ENCODE measurements at regions not wholly inside any gene's neighbourhood (a gene's known extent, or its start where the extent isn't known, plus 50 kb on each side); places are given as distances from the start of the nearest gene placed in this dataset.
"Not testable (repeated sequence)": the region's sequence is repeated elsewhere in the genome, so short reads cannot be mapped to it uniquely, and the experiment has no call there.

DNA sequence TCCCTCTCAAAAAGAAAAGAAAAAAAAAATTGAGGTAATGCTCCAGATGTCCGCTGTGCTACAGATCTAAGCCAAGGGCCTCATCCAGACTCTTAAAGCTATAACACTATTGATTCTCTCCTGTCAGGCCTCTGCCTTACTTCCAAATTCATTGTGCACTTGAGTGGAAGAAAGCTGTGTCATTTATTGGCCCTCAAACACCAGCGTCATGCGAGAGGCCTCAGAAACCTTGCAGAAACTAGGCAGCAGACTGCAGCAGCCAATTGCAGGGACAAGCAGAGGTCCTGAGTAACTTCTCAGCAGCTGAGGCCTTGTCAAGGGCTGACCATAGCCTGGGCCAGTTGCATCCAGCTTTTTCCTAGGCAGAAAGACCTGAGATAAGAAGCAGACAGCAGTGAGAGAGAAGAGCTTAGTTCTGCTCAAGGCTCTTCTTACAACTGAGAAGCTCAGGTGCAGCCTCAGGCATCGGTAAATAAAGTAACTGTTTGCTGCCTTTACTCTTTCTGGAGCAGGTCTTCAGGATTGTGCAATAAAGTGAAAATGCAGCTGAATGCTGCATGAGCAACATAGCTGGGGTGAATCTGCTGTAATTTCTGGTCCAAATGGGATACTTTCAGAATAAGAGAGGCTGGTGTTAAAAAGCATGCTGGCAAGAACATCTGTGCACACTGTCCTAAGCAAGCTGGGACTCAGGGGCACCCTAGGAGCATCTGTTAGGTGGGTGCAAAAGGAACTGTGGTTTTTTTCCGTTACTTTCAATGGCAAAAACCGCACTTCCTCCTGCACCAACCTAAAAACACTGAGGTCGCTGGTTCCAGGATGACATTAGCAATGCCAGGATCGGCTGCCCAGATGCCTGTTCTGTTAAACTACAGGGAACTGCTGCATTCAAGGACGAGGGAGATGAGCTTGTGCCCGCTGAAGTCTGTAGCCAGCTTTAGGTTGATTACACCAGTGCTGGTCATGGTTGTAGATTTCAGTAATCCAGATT lies 181.8 kb upstream of the PFKP start:
- no peak overlapping the region for H2AFZ ChIP-seq (ENCODE audit: low read depth, low read length)
- H2BK12ac ChIP-seq (ENCODE audit: low read length in 2 of 2), result no peak overlapping the region
- no peak overlapping the region for H2BK120ac ChIP-seq (ENCODE audit: low read depth, low read length)
- H3K27me3 ChIP-seq (ENCODE audit: control insufficient read depth in 1 of 2, insufficient read depth in 1 of 2, low read length in 2 of 2), result peaks cover 5 to 9% of the 10 kb centered on the region in 2 experiments
- no peak overlapping the region for H3K27ac ChIP-seq (ENCODE audit: low read length, poor library complexity, severe bottlenecking)
- no peaks in the 10 kb centered on the region for H3K9me3 ChIP-seq (ENCODE audit: control insufficient read depth, low read length)
- no peak overlapping the region for H4K91ac ChIP-seq (ENCODE audit: low read length)
- no peaks in the 10 kb centered on the region for H3K79me1 ChIP-seq (replicated peaks; ENCODE audit: low read length, poor library complexity, severe bottlenecking)
- H3K14ac ChIP-seq (ENCODE audit: low read length in 2 of 2), result no peak overlapping the region
- no peak overlapping the region for H3K4ac ChIP-seq (ENCODE audit: low read depth in 1 of 2, low read length in 2 of 2)
- DNase-seq, result no peak
- H4K8ac ChIP-seq (ENCODE audit: low read length), result no peak overlapping the region
- H2BK5ac ChIP-seq (ENCODE audit: low read depth, low read length, poor library complexity, severe bottlenecking), result no peak overlapping the region
- no peak overlapping the region for H3K18ac ChIP-seq (ENCODE audit: low read depth in 1 of 2, low read length in 2 of 2)
- no peaks in the 10 kb centered on the region for H3K4me1 ChIP-seq (ENCODE audit: control insufficient read depth, insufficient read depth, low read depth, low read length)
- H3K23ac ChIP-seq (ENCODE audit: low read length in 2 of 2), result no peak overlapping the region
- H2AK5ac ChIP-seq (ENCODE audit: low read length, severe bottlenecking), result no peak overlapping the region
- no peaks in the 10 kb centered on the region for H3K36me3 ChIP-seq (ENCODE audit: control insufficient read depth in 1 of 2, insufficient read depth in 2 of 2, low read depth in 1 of 2, low read length in 2 of 2)
- H3K9ac ChIP-seq (ENCODE audit: low read length), result no peak overlapping the region
- H3K4me3 ChIP-seq (ENCODE audit: insufficient read depth in 1 of 2, low read depth in 1 of 2, low read length in 2 of 2), result no peak overlapping the region
- H3K4me2 ChIP-seq (ENCODE audit: low read length, poor library complexity, severe bottlenecking), result no peak overlapping the region
- no peak overlapping the region for H2BK15ac ChIP-seq (ENCODE audit: low read depth, poor library complexity, severe bottlenecking)
- WGBS, result 74% methylated on average over 10 of the region's 10 CpGs

DNA sequence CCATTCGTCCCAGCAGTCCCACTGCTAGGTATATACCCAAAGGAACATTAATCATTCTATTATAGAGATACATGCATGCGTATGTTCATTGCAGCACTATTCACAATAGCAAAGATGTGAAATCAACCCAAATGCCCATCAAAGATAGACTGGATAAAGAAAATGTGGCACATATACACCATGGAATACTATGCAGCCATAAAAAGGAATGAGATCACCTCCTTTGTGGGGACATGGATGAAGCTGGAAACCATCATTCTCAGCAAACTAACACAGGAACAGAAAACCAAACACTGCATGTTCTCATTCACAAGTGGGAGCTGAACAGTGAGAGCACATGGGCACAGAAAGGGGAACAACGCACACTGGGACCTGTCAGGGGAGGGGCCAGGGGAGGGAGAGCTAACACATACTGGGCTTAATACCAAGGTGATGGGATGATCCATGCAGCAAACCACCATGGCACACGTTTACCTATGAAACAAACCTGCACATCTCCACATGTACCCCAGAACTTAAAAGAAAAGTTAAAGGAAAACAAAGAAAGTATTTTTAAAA lies 183.3 kb upstream of the PFKP start:
- not testable (repeated sequence) for H3K4ac ChIP-seq (ENCODE audit: low read depth in 1 of 2, low read length in 2 of 2); H2AFZ ChIP-seq (ENCODE audit: low read depth, low read length); H3K4me2 ChIP-seq (ENCODE audit: low read length, poor library complexity, severe bottlenecking); H3K79me1 ChIP-seq (replicated peaks; ENCODE audit: low read length, poor library complexity, severe bottlenecking); H2BK12ac ChIP-seq (ENCODE audit: low read length in 2 of 2); H4K8ac ChIP-seq (ENCODE audit: low read length); H3K9ac ChIP-seq (ENCODE audit: low read length); H3K27ac ChIP-seq (ENCODE audit: low read length, poor library complexity, severe bottlenecking); H3K9me3 ChIP-seq (ENCODE audit: control insufficient read depth, low read length); DNase-seq; H3K23ac ChIP-seq (ENCODE audit: low read length in 2 of 2); H3K18ac ChIP-seq (ENCODE audit: low read depth in 1 of 2, low read length in 2 of 2); H3K14ac ChIP-seq (ENCODE audit: low read length in 2 of 2); H3K4me3 ChIP-seq (ENCODE audit: insufficient read depth in 1 of 2, low read depth in 1 of 2, low read length in 2 of 2); H3K27me3 ChIP-seq (ENCODE audit: control insufficient read depth in 1 of 2, insufficient read depth in 1 of 2, low read length in 2 of 2); H2BK5ac ChIP-seq (ENCODE audit: low read depth, low read length, poor library complexity, severe bottlenecking); H3K36me3 ChIP-seq (ENCODE audit: control insufficient read depth in 1 of 2, insufficient read depth in 2 of 2, low read depth in 1 of 2, low read length in 2 of 2); H3K4me1 ChIP-seq (ENCODE audit: control insufficient read depth, insufficient read depth, low read depth, low read length); H2AK5ac ChIP-seq (ENCODE audit: low read length, severe bottlenecking); H2BK15ac ChIP-seq (ENCODE audit: low read depth, poor library complexity, severe bottlenecking); H4K91ac ChIP-seq (ENCODE audit: low read length); H2BK120ac ChIP-seq (ENCODE audit: low read depth, low read length)
- WGBS, result 89% methylated on average over 3 of the region's 4 CpGs

DNA sequence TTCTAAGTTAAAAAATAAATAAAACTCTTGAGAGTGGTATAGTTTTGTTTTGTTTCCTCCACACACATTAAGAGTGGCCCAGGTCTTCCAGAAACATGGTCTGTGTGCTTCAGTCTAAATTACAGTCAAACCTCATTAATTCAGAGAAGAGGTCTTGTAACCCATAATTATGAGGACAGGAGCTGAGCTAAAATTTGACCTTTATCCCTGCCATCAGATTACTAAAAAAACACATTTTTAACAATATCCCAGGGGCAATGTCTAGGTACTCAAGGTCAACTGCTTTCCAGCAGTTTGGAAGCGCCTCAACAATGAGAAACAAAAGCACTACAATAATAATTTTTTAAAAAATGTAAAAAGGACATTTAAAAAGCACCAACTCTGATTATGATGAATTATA lies 184.1 kb upstream of the PFKP start:
- Histone ChIP-seq H4K8ac (ENCODE audit: low read length) (no peak overlapping the region), H3K9me3 (ENCODE audit: control insufficient read depth, low read length) (no peaks in the 10 kb centered on the region), H3K27ac (ENCODE audit: low read length, poor library complexity, severe bottlenecking) (no peak overlapping the region), H3K79me1 (replicated peaks; ENCODE audit: low read length, poor library complexity, severe bottlenecking) (no peaks in the 10 kb centered on the region), H3K18ac (ENCODE audit: low read depth in 1 of 2, low read length in 2 of 2) (no peak overlapping the region), H4K91ac (ENCODE audit: low read length) (no peak overlapping the region), H2AK5ac (ENCODE audit: low read length, severe bottlenecking) (no peak overlapping the region), H3K4me2 (ENCODE audit: low read length, poor library complexity, severe bottlenecking) (no peak overlapping the region), H3K14ac (ENCODE audit: low read length in 2 of 2) (no peak overlapping the region), H3K27me3 (ENCODE audit: control insufficient read depth in 1 of 2, insufficient read depth in 1 of 2, low read length in 2 of 2) (peaks cover 5 to 9% of the 10 kb centered on the region in 2 experiments), H3K4me3 (ENCODE audit: insufficient read depth in 1 of 2, low read depth in 1 of 2, low read length in 2 of 2) (no peak overlapping the region), H2BK15ac (ENCODE audit: low read depth, poor library complexity, severe bottlenecking) (no peak overlapping the region), H3K4ac (ENCODE audit: low read depth in 1 of 2, low read length in 2 of 2) (no peak overlapping the region), H3K4me1 (ENCODE audit: control insufficient read depth, insufficient read depth, low read depth, low read length) (no peaks in the 10 kb centered on the region), H2BK12ac (ENCODE audit: low read length in 2 of 2) (no peak overlapping the region), H2BK120ac (ENCODE audit: low read depth, low read length) (no peak overlapping the region), H3K9ac (ENCODE audit: low read length) (no peak overlapping the region), H3K23ac (ENCODE audit: low read length in 2 of 2) (no peak overlapping the region), H2BK5ac (ENCODE audit: low read depth, low read length, poor library complexity, severe bottlenecking) (no peak overlapping the region), H3K36me3 (ENCODE audit: control insufficient read depth in 1 of 2, insufficient read depth in 2 of 2, low read depth in 1 of 2, low read length in 2 of 2) (no peaks in the 10 kb centered on the region), H2AFZ (ENCODE audit: low read depth, low read length) (no peak overlapping the region)
- DNase-seq, result no peak
- WGBS, result no CpG with 5 or more reads among the region's 1 CpG

DNA sequence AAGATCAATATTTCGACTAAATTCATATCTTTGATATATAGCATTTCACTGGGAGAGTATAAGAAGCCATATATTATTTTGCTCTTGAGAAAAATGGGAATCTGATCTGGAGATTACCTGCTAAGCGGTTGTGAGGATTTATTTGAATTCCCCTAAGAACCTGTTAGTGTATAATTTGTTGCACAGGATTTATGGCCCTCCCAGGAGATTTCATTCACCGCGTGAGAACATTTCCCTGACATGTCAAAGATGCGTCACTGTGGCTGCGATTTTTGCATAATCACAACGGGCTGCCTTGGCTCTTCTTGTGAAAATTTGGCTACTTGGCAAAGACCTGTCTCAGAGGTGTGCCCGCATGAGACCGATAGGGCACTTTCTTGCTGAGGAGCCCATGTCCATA lies 184.7 kb upstream of the PFKP start:
- H2BK15ac ChIP-seq (ENCODE audit: low read depth, poor library complexity, severe bottlenecking), result no peak overlapping the region
- no peak overlapping the region for H2AFZ ChIP-seq (ENCODE audit: low read depth, low read length)
- peaks cover 5 to 9% of the 10 kb centered on the region in 2 experiments for H3K27me3 ChIP-seq (ENCODE audit: control insufficient read depth in 1 of 2, insufficient read depth in 1 of 2, low read length in 2 of 2)
- H3K14ac ChIP-seq (ENCODE audit: low read length in 2 of 2), result no peak overlapping the region
- H3K4me1 ChIP-seq (ENCODE audit: control insufficient read depth, insufficient read depth, low read depth, low read length), result no peaks in the 10 kb centered on the region
- H3K4me2 ChIP-seq (ENCODE audit: low read length, poor library complexity, severe bottlenecking), result no peak overlapping the region
- no peak overlapping the region for H2BK12ac ChIP-seq (ENCODE audit: low read length in 2 of 2)
- no peak overlapping the region for H2BK120ac ChIP-seq (ENCODE audit: low read depth, low read length)
- no peaks in the 10 kb centered on the region for H3K9me3 ChIP-seq (ENCODE audit: control insufficient read depth, low read length)
- H3K27ac ChIP-seq (ENCODE audit: low read length, poor library complexity, severe bottlenecking), result no peak overlapping the region
- no peaks in the 10 kb centered on the region for H3K79me1 ChIP-seq (replicated peaks; ENCODE audit: low read length, poor library complexity, severe bottlenecking)
- H3K4ac ChIP-seq (ENCODE audit: low read depth in 1 of 2, low read length in 2 of 2), result no peak overlapping the region
- no peak overlapping the region for H2AK5ac ChIP-seq (ENCODE audit: low read length, severe bottlenecking)
- WGBS, result 67% methylated on average over 6 of the region's 9 CpGs
- H3K4me3 ChIP-seq (ENCODE audit: insufficient read depth in 1 of 2, low read depth in 1 of 2, low read length in 2 of 2), result no peak overlapping the region
- H4K91ac ChIP-seq (ENCODE audit: low read length), result no peak overlapping the region
- no peak overlapping the region for H4K8ac ChIP-seq (ENCODE audit: low read length)
- no peak overlapping the region for H3K23ac ChIP-seq (ENCODE audit: low read length in 2 of 2)
- no peaks in the 10 kb centered on the region for H3K36me3 ChIP-seq (ENCODE audit: control insufficient read depth in 1 of 2, insufficient read depth in 2 of 2, low read depth in 1 of 2, low read length in 2 of 2)
- H3K9ac ChIP-seq (ENCODE audit: low read length), result no peak overlapping the region
- H3K18ac ChIP-seq (ENCODE audit: low read depth in 1 of 2, low read length in 2 of 2), result no peak overlapping the region
- peak; percentile 8 for DNase-seq
- no peak overlapping the region for H2BK5ac ChIP-seq (ENCODE audit: low read depth, low read length, poor library complexity, severe bottlenecking)

All from mesenchymal stem cell (in vitro differentiated cells and primary cell).